GM12878 (cell line): ENCODE measurements at regions not wholly inside any gene's neighbourhood (a gene's known extent, or its start where the extent isn't known, plus 50 kb on each side); places are given as distances from the start of the nearest gene placed in this dataset.

ENCODE experiments used
- ATAC-seq: fragments of 200-7000 bp; cut with Tn5 transposase; 3 replicates; pipeline ENCODE4 v1.9.1; 2020; ENCODE audit warnings: mild to moderate bottlenecking, moderate library complexity
- BruUV-seq: library from RNA; stranded (reverse); fragments of 400-500 nt; replicated peaks from 2 replicates; lab custom pipeline; 2021; lab: Mats Ljungman, UMichigan
- CTCF ChIA-PET: fragments of 300-600 bp; sonication (Branson Sonifier 250); formaldehyde crosslinking; extraction: SDS; loops from one replicate; lab custom pipeline; 2021; ENCODE audit warnings: inconsistent platforms; lab: Yijun Ruan, JAX
- POLR2A ChIA-PET: fragments of 350-600 bp; formaldehyde crosslinking; extraction: SDS; loops from one replicate; lab custom pipeline; 2021; ENCODE audit warnings: inconsistent platforms; lab: Charles Lee
- RAD21 ChIA-PET: fragments of 300-600 bp; sonication (Branson Sonifier 250); formaldehyde crosslinking; loops from one replicate; lab custom pipeline; 2023; ENCODE audit warnings: antibody characterized with exemption; ENCODE audit not compliant: unreplicated experiment; lab: Charles Lee
- SMC1A ChIA-PET: fragments of 300-600 bp; sonication (Branson Sonifier 250); formaldehyde crosslinking; loops from one replicate; lab custom pipeline; 2023; ENCODE audit not compliant: unreplicated experiment, uncharacterized antibody; lab: Charles Lee
- DNase-seq: peaks from one replicate; pipeline ENCODE4 v3.0.0-alpha.2; 2011; ENCODE audit warnings: low read depth, low spot score
- FAIRE-seq: peaks from 3 replicates; lab custom pipeline; 2011; peaks lifted over from hg19 to GRCh38; lab: Jason Lieb, UNC
- H2AFZ ChIP-seq: 2 replicates; pipeline ENCODE4 v1.6.0; 2011; ENCODE audit warnings: low read depth, low read length, control low read depth; ENCODE audit not compliant: control insufficient read depth
- H3K27ac ChIP-seq: 2 replicates; pipeline ENCODE4 v1.5.1; 2011; ENCODE audit warnings: control low read depth; ENCODE audit not compliant: control insufficient read depth, insufficient read depth
- H3K27me3 ChIP-seq, 2 experiments: replicated peaks in 1 of 2; 2 replicates each; pipeline versions ENCODE4 v1.6.0 to v1.6.1; 2011; ENCODE audit warnings: low read length in 1 of 2; ENCODE audit not compliant: control insufficient read depth in 2 of 2, insufficient read depth in 2 of 2
- H3K36me3 ChIP-seq, 2 experiments: 2 replicates each; pipeline ENCODE4 v1.5.1; 2011; ENCODE audit warnings: low read length in 1 of 2; ENCODE audit not compliant: control insufficient read depth in 2 of 2, insufficient read depth in 2 of 2
- H3K4me1 ChIP-seq: 2 replicates; pipeline ENCODE4 v1.6.1; 2011; ENCODE audit warnings: mild to moderate bottlenecking, low read length, moderate library complexity, mixed read lengths; ENCODE audit not compliant: control insufficient read depth, insufficient read depth
- H3K4me2 ChIP-seq: 2 replicates; pipeline ENCODE4 v1.6.0; 2011; ENCODE audit warnings: control low read depth; ENCODE audit not compliant: control insufficient read depth, insufficient read depth
- H3K4me3 ChIP-seq: fragments of 200-600 bp; sonication (generic); 2 replicates; pipeline ENCODE4 v1.5.1; 2016
- H3K79me2 ChIP-seq: 2 replicates; pipeline ENCODE4 v1.6.0; 2011; ENCODE audit warnings: low read length; ENCODE audit not compliant: control insufficient read depth, insufficient read depth
- H3K9ac ChIP-seq: 2 replicates; pipeline ENCODE4 v1.8.0; 2011; ENCODE audit warnings: low read length, control low read depth, mixed read lengths; ENCODE audit not compliant: control insufficient read depth, insufficient read depth
- H3K9me3 ChIP-seq: replicated peaks from 3 replicates; pipeline ENCODE4 v1.5.1; 2011; ENCODE audit warnings: mild to moderate bottlenecking, low read length; ENCODE audit not compliant: control insufficient read depth, insufficient read depth
- H4K20me1 ChIP-seq: 2 replicates; pipeline ENCODE4 v1.6.0; 2011; ENCODE audit not compliant: control insufficient read depth, insufficient read depth
- BCL11A ChIP-seq: IDR thresholded peaks from 2 replicates; pipeline ENCODE4 v1.6.1; 2011; ENCODE audit warnings: low read depth, low read length
- IRF3 ChIP-seq: fragments of 450-650 bp; IDR thresholded peaks from 2 replicates; pipeline ENCODE4 v1.6.1; 2014; ENCODE audit warnings: mild to moderate bottlenecking
- MAX ChIP-seq: IDR thresholded peaks from 2 replicates; pipeline ENCODE4 v1.6.1; 2012; ENCODE audit warnings: low read depth, low read length, improper control_type of control experiment
- MTA2 ChIP-seq: fragments of 450-650 bp; IDR thresholded peaks from 2 replicates; pipeline ENCODE4 v1.6.1; 2016; ENCODE audit warnings: low read depth, mild to moderate bottlenecking, moderate library complexity
- NR2C1 ChIP-seq: fragments of 450-650 bp; IDR thresholded peaks from 2 replicates; pipeline ENCODE4 v1.6.1; 2017; ENCODE audit warnings: antibody characterized with exemption, mild to moderate bottlenecking, moderate library complexity
- PKNOX1 ChIP-seq: fragments of 450-650 bp; IDR thresholded peaks from 2 replicates; pipeline ENCODE4 v1.6.1; 2016; ENCODE audit warnings: mild to moderate bottlenecking
- PRDM15 ChIP-seq: fragments of 450-650 bp; formaldehyde crosslinking; IDR thresholded peaks from 2 replicates; pipeline ENCODE4 v1.4.0; 2020; ENCODE audit warnings: mild to moderate bottlenecking, moderate library complexity
- RUNX3 ChIP-seq: IDR thresholded peaks from 2 replicates; pipeline ENCODE4 v1.6.1; 2012; ENCODE audit warnings: low read length, inconsistent platforms
- SREBF2 ChIP-seq: IDR thresholded peaks from 2 replicates; pipeline ENCODE4 v1.6.1; 2012; ENCODE audit warnings: mild to moderate bottlenecking, low read length
- TAF1 ChIP-seq: IDR thresholded peaks from 2 replicates; pipeline ENCODE4 v1.6.1; 2011; ENCODE audit warnings: mild to moderate bottlenecking, low read depth, low read length, borderline replicate concordance
- ZBTB11 ChIP-seq: fragments of 450-650 bp; formaldehyde crosslinking; IDR thresholded peaks from 2 replicates; pipeline ENCODE4 v1.5.0; 2022; ENCODE audit warnings: mild to moderate bottlenecking, missing genetic modification characterization
- ZNF217 ChIP-seq: fragments of 450-650 bp; IDR thresholded peaks from 2 replicates; pipeline ENCODE4 v1.6.1; 2017; ENCODE audit warnings: antibody characterized with exemption, mild to moderate bottlenecking
- whole genome bisulfite sequencing: methylation state at CpG from one replicate; pipeline ENCODE4 v1.1.6; 2016; ENCODE audit warnings: low lambda C conversion rate; ENCODE audit not compliant: insufficient replicate concordance, insufficient coverage; ENCODE audit errors: missing lambda C conversion rate; 5-methylcytosine and 5-hydroxymethylcytosine counted together
- in situ Hi-C: fragments of 300-500 bp; cut with MboI; formaldehyde crosslinking; loops from 9 replicates; pipeline ENCODE4 v1.14.3; 2018; ENCODE audit warnings: mixed read lengths
- intact Hi-C: fragments of 100-400 bp; cut with micrococcal nuclease; formaldehyde crosslinking; loops from one replicate; pipeline ENCODE4 v1.14.2; 2022; ENCODE audit not compliant: unreplicated experiment

- no TSS peak for BruUV-seq
- Histone ChIP-seq H4K20me1 (no peaks in the 10 kb centered on the region), H3K9ac (no peak overlapping the region), H3K4me3 (no peak overlapping the region), H3K9me3 (no peaks in the 10 kb centered on the region; the same call in 2 of the 3 replicates), H3K4me2 (no peak overlapping the region), H3K27me3 (no peaks in the 10 kb centered on the region), H3K4me1 (no peaks in the 10 kb centered on the region), H3K27ac (no peak overlapping the region), H3K79me2 (no peaks in the 10 kb centered on the region), H3K36me3 (no peaks in the 10 kb centered on the region), H2AFZ (no peak overlapping the region)
- in situ Hi-C loops, result no loop called here
- SMC1A ChIA-PET, result no interaction called here
- ATAC-seq (no peak), FAIRE-seq (no peak), DNase-seq (no peak)
- RAD21 ChIA-PET, result no interaction called here
- CTCF ChIA-PET, result no interaction called here
- WGBS, result 40% methylated on average over 15 of the region's 16 CpGs
- POLR2A ChIA-PET, result no interaction called here
- intact Hi-C loops, result no loop called here
- TF ChIP-seq BCL11A, result no peak
- TF ChIP-seq IRF3, result no peak
- no peak for TF ChIP-seq ZNF217
- TF ChIP-seq MAX, result no peak
- TF ChIP-seq PKNOX1, result no peak
- no peak for TF ChIP-seq ZBTB11 (CRISPR knock-in tag)
- TF ChIP-seq NR2C1, result no peak
- TF ChIP-seq MTA2, result no peak
- TF ChIP-seq SREBF2, result no peak
- TF ChIP-seq RUNX3, result no peak
- TF ChIP-seq TAF1, result no peak
- TF ChIP-seq PRDM15 (CRISPR knock-in tag), result no peak
These were observed 193.3 kb upstream of the AGAP1 start for GRCh38 chr2:235300368-235301201.
